ENCODE measurements at regions not wholly inside any gene's neighbourhood (a gene's known extent, or its start where the extent isn't known, plus 50 kb on each side); places are given as distances from the start of the nearest gene placed in this dataset.
A peak's percentile ranks its signal among the peaks of the same experiment; 100 is the strongest.

DNA sequence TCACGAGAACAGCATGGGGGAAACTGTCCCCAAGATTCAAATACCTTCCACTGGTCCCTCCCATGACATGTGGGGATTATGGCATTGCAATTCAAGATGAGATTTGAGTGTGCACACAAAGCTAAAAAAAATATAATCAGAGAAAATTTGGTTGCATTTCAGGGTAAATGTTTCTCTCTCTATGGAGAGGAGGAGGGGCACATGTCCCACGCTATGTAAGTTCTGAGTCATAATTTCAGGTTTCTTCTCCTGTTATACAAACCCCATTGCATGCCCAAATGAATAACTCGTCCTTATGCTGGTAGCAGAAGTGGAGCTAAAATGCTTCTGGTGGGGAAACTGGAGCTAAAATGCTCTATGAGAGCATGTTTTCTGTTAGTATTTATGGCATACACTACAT, 209.7 kb upstream of the DCBLD2 start:
- H3K9me3 ChIP-seq (replicated peaks; ENCODE audit: control insufficient read depth, insufficient read depth, low read length), result no peaks in the 10 kb centered on the region
- CTCF ChIA-PET, result no interaction called here
- 0% methylated on average over 3 of the region's 3 CpGs for WGBS (ENCODE audit: insufficient coverage, insufficient replicate concordance, low lambda C conversion rate, missing lambda C conversion rate)

More for the DNA sequence above, 209.7 kb upstream of the DCBLD2 start:
- H3K27ac ChIP-seq (ENCODE audit: control insufficient read depth, insufficient read depth), result no peak overlapping the region
- no TSS peak for BruUV-seq (replicated peaks)
- ChIA-PET SMC1A (ENCODE audit: uncharacterized antibody, unreplicated experiment) (no interaction called here), POLR2A (no interaction called here), RAD21 (ENCODE audit: unreplicated experiment) (interaction anchor here (0.9 kb wide), 1 partner anchor 681 kb away, joined by 4 read pairs; no protein-coding TSS in a partner anchor)
- no peaks in the 10 kb centered on the region for H3K36me3 ChIP-seq (ENCODE audit: control insufficient read depth in 2 of 2, insufficient read depth in 2 of 2, low read length in 1 of 2)
- no peaks in the 10 kb centered on the region for H4K20me1 ChIP-seq (ENCODE audit: control insufficient read depth, insufficient read depth)
- H3K27me3 ChIP-seq (replicated peaks in 1 of 2; ENCODE audit: control insufficient read depth in 2 of 2, insufficient read depth in 2 of 2, low read length in 1 of 2), result no peaks in the 10 kb centered on the region
- no peak for TF ChIP-seq TARDBP (IDR thresholded peaks at IDR 0.05; ENCODE audit: borderline replicate concordance)
- no peak for TF ChIP-seq BACH1 (IDR thresholded peaks at IDR 0.05; ENCODE audit: borderline replicate concordance)
- TF ChIP-seq NFIC (IDR thresholded peaks at IDR 0.05; ENCODE audit: low read depth, low read length), result peak; percentile 21; the same call in 1 of the 2 replicates
- no peak for TF ChIP-seq SMAD5 (IDR thresholded peaks at IDR 0.05; ENCODE audit: low read depth)
- TF ChIP-seq CHD4 (IDR thresholded peaks at IDR 0.05), result no peak
- peak; percentile 62 for TF ChIP-seq JUNB (IDR thresholded peaks at IDR 0.05)
- TF ChIP-seq, protein P1, sequence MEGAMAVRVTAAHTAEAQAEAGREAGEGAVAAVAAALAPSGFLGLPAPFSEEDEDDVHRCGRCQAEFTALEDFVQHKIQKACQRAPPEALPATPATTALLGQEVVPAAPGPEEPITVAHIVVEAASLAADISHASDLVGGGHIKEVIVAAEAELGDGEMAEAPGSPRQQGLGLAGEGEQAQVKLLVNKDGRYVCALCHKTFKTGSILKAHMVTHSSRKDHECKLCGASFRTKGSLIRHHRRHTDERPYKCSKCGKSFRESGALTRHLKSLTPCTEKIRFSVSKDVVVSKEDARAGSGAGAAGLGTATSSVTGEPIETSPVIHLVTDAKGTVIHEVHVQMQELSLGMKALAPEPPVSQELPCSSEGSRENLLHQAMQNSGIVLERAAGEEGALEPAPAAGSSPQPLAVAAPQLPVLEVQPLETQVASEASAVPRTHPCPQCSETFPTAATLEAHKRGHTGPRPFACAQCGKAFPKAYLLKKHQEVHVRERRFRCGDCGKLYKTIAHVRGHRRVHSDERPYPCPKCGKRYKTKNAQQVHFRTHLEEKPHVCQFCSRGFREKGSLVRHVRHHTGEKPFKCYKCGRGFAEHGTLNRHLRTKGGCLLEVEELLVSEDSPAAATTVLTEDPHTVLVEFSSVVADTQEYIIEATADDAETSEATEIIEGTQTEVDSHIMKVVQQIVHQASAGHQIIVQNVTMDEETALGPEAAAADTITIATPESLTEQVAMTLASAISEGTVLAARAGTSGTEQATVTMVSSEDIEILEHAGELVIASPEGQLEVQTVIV (IDR thresholded peaks at IDR 0.05; ENCODE audit: borderline replicate concordance, partially characterized antibody), result no peak
- TF ChIP-seq IRF4 (IDR thresholded peaks at IDR 0.05; ENCODE audit: low read depth, low read length), result peak; percentile 21; the same call in 1 of the 2 replicates
- TF ChIP-seq, protein P2, sequence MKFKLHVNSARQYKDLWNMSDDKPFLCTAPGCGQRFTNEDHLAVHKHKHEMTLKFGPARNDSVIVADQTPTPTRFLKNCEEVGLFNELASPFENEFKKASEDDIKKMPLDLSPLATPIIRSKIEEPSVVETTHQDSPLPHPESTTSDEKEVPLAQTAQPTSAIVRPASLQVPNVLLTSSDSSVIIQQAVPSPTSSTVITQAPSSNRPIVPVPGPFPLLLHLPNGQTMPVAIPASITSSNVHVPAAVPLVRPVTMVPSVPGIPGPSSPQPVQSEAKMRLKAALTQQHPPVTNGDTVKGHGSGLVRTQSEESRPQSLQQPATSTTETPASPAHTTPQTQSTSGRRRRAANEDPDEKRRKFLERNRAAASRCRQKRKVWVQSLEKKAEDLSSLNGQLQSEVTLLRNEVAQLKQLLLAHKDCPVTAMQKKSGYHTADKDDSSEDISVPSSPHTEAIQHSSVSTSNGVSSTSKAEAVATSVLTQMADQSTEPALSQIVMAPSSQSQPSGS (IDR thresholded peaks at IDR 0.05; ENCODE audit: low read length), result 0 out of 2 replicates have a peak, but pooled peaks have one; percentile 23
- TF ChIP-seq EED (IDR thresholded peaks at IDR 0.05; ENCODE audit: low read depth), result no peak
- H3K4me1 ChIP-seq (ENCODE audit: control insufficient read depth, insufficient read depth, low read length), result no peaks in the 10 kb centered on the region
- no peak for DNase-seq (ENCODE audit: low read depth, low spot score)
- ATAC-seq, result peak; percentile 57
- no peak overlapping the region for H3K9ac ChIP-seq (ENCODE audit: control insufficient read depth, insufficient read depth, low read length)
- H3K79me2 ChIP-seq (ENCODE audit: control insufficient read depth, insufficient read depth, low read length), result no peaks in the 10 kb centered on the region
- H3K4me2 ChIP-seq (ENCODE audit: control insufficient read depth, insufficient read depth), result no peak overlapping the region
- H3K4me3 ChIP-seq, result no peak overlapping the region
- no peak overlapping the region for H2AFZ ChIP-seq (ENCODE audit: control insufficient read depth, low read depth, low read length)
- in situ Hi-C loops (cut with MboI) (no loop called here), intact Hi-C loops (cut with micrococcal nuclease; ENCODE audit: unreplicated experiment) (loop anchor here (5.0 to 10.0 kb wide), 4 partner anchors 61 to 644 kb away; no protein-coding TSS in a partner anchor)
- FAIRE-seq, result no peak
